SK-N-MC (cell line): ENCODE measurements at regions not wholly inside any gene's neighbourhood (a gene's known extent, or its start where the extent isn't known, plus 50 kb on each side); places are given as distances from the start of the nearest gene placed in this dataset.

Source experiments
- DNase-seq: peaks from one replicate; pipeline ENCODE4 v3.0.0-alpha.2; 2011; ENCODE audit warnings: low read depth, low spot score
- H3K27ac ChIP-seq: fragments of 200-600 bp; sonication (generic); 2 replicates; pipeline ENCODE4 v1.5.1; 2016; ENCODE audit warnings: mixed run types
- H3K36me3 ChIP-seq: fragments of 200-600 bp; sonication (generic); 2 replicates; pipeline ENCODE4 v1.6.1; 2017; ENCODE audit warnings: antibody characterized with exemption, low read length, mixed read lengths; ENCODE audit not compliant: insufficient read depth
- H3K4me3 ChIP-seq: fragments of 200-600 bp; sonication (generic); 2 replicates; pipeline ENCODE4 v1.5.1; 2016
- H3K9ac ChIP-seq: fragments of 200-600 bp; sonication (generic); 2 replicates; pipeline ENCODE4 v1.8.0; 2017; ENCODE audit warnings: mixed run types, mixed read lengths; ENCODE audit not compliant: insufficient read length
- H3K9me3 ChIP-seq: fragments of 200-600 bp; sonication (generic); 2 replicates; pipeline ENCODE4 v1.6.1; 2017; ENCODE audit warnings: low read depth, mild to moderate bottlenecking, antibody characterized with exemption, low read length, moderate library complexity, mixed read lengths
- EZH2 ChIP-seq: fragments of 200-600 bp; sonication (generic); IDR thresholded peaks from one replicate; pipeline ENCODE4 v1.6.1; 2017; ENCODE audit warnings: antibody characterized with exemption
- FOXP2 ChIP-seq: optimal IDR thresholded peaks from 2 replicates; pipeline ENCODE3; 2011; ENCODE audit warnings: mild to moderate bottlenecking, moderate library complexity; ENCODE audit not compliant: insufficient read depth; ENCODE audit errors: extremely low read length, control extremely low read depth
- POLR2AphosphoS5 ChIP-seq: IDR thresholded peaks from 2 replicates; pipeline ENCODE4 v1.6.1; 2012; ENCODE audit warnings: mild to moderate bottlenecking, low read depth, low read length, borderline replicate concordance

DNA sequence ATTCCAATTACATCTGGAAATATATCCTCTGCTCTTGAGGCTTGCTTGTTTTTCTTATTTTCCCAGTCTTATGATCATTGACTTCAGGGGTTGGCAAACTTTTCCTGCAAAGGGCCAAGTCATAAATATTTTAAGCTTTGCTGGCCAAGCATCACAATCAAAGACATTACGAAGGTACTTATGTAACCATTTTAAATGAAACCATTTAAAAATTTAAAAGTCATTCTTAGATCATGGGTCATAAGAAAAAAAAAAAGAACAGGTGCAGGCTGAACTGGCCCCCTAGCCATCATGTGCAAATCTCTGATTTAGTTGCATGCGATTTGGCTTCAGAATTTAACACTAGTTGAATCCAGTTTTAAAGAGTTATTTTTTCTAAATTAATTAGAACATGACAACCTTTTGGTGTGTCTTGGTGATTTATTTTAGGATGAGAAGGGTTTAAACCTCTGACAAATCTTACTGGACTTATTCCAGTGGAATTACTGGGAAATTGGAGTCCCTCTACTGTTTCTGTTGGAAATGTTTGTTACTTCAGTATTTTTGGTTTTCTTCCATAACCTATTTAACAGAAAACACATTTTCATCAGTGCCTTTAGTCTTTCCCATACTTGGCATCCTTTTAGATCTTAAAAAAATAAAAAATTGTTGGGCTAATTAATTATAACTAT, 148.1 kb downstream of the NHLRC3 start:
- Histone ChIP-seq H3K36me3 (no peaks in the 10 kb centered on the region), H3K27ac (no peak overlapping the region), H3K9me3 (no peaks in the 10 kb centered on the region), H3K4me3 (no peak overlapping the region), H3K9ac (no peak overlapping the region)
- DNase-seq, result no peak
- no peak for TF ChIP-seq POLR2AphosphoS5
- no peak for TF ChIP-seq FOXP2
- TF ChIP-seq EZH2, result no peak

DNA sequence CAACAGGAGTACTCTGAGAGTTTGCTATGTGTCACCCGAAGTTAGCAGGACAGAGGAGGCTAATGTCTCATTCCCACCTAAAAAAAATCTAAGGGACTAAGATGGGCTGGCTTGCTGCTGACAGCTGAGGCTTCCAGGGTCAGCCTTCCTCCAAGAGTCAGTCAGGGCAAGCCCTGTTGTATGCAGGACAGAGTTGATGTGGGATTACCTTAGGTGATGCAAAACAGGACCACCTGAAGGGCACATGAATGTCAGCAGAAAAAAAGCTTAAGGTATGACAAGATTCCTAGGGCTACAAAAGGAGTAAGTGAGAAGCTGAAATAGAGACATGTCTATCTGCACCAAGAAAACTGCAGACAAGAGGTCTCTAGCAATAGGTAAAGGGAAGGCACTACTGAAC, 151.5 kb downstream of the NHLRC3 start:
- H3K27ac ChIP-seq, result no peak overlapping the region
- DNase-seq, result no peak
- no peaks in the 10 kb centered on the region for H3K9me3 ChIP-seq
- H3K9ac ChIP-seq, result no peak overlapping the region
- no peaks in the 10 kb centered on the region for H3K36me3 ChIP-seq
- TF ChIP-seq EZH2 (no peak), FOXP2 (no peak), POLR2AphosphoS5 (no peak)
- no peak overlapping the region for H3K4me3 ChIP-seq

DNA sequence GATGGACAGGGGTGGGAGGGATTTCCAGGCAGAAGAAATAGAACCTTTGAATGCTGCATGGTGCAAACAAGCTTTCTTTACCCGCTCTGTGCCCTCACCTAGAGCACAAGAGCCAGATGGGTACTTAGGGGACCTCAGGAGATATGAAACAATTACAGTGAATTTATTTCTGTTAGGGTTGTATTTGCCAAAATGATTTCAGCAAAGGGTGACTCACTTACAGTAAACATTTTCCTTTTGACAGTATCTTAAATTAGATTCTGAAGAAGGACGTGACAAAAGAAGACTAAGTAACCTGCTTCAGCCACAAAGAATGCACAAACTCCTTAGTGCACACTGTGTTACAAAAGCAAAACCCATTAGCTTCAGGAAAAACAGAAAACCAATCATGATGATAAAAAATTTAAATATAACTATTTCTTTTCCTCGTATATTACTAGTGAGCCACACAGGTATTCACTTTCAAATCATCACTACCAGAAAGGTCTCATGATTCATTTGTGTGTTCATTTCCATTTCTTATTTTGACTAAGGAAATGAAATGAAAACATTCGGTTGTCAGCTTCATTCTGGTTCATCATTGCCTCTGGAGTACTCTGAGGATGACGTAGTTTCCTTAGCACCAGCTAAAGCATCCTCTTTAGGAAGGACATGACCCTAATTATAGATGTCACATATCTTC, 158.8 kb downstream of the NHLRC3 start:
- Histone ChIP-seq H3K9ac (no peak overlapping the region), H3K4me3 (no peak overlapping the region), H3K36me3 (no peaks in the 10 kb centered on the region), H3K27ac (no peak overlapping the region), H3K9me3 (no peaks in the 10 kb centered on the region)
- no peak for TF ChIP-seq POLR2AphosphoS5
- TF ChIP-seq FOXP2, result no peak
- no peak for TF ChIP-seq EZH2
- no peak for DNase-seq

DNA sequence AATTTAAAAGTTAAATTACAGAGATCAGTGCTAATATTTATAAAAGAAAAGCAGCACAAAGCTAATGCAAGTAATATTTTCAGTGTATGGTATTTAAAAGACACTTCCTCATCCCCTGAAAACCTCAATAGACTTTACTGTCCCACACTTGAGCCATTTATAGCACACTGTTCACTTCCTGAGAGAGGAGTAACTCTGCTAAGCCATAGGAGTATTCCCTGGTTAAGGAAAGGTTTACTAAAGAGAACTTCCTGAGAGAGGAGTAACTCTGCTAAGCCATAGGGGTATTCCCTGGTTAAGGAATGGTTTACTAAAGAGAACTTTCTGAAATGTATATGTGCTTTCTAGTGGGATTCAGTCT, 159.4 kb downstream of the NHLRC3 start:
- Histone ChIP-seq H3K36me3 (no peaks in the 10 kb centered on the region), H3K9me3 (no peaks in the 10 kb centered on the region), H3K27ac (no peak overlapping the region), H3K4me3 (no peak overlapping the region), H3K9ac (no peak overlapping the region)
- no peak for DNase-seq
- TF ChIP-seq FOXP2, result no peak
- TF ChIP-seq EZH2, result no peak
- no peak for TF ChIP-seq POLR2AphosphoS5

DNA sequence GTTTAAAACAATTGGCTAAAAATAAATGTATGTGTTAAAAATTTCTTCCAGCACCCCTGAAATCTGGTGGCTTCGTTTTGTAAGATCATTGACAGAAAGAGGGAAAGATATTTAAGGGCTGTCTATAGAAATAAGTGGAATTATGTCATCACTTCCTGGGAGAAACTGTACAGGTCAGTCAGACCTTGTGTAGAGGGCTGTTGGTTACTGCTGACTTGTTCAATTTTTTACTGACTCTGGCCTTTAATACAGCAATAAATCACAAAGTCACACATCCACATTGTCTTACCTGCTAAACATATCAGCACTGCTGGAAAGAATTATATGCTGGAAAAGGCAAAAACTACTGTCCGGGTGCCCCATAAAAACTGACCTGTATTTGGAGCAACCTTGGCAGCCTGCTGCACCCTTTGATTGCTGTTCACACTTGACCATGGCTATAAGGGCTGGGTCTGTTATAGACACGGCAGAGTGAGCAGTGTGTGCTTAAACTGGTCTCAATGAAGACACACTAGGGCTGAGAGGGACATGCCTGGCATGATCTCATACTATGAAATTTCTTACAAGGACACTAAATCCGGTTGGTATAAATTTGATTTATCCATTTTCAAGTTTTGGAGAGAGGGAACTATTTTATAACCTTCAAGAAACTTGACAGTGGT, 162.1 kb downstream of the NHLRC3 start:
- no peak overlapping the region for H3K9ac ChIP-seq
- DNase-seq, result no peak
- no peak for TF ChIP-seq EZH2
- no peak for TF ChIP-seq POLR2AphosphoS5
- TF ChIP-seq FOXP2, result no peak
- H3K27ac ChIP-seq, result no peak overlapping the region
- no peak overlapping the region for H3K4me3 ChIP-seq
- no peaks in the 10 kb centered on the region for H3K9me3 ChIP-seq
- H3K36me3 ChIP-seq, result no peaks in the 10 kb centered on the region

DNA sequence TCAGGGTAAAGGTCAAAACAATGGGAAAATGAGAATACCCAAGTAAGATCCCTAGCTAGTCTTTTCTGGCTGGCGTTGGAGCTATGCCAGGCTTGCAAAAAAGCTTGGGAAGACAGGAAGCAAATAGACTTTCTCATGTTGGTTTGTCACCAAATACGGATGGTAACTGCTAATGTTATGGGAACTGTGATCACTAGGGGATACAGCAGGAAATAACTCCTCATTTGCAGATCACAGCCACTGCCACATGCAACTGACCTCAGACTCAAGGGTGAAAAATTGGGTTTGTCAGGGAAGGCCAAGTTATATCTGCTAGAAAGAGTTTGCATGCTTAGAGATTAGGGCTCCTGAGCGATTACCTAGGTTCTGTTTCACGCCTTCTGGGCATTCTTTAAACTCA, 162.9 kb downstream of the NHLRC3 start:
- H3K9ac ChIP-seq, result no peak overlapping the region
- H3K36me3 ChIP-seq, result no peaks in the 10 kb centered on the region
- TF ChIP-seq EZH2 (no peak), POLR2AphosphoS5 (no peak), FOXP2 (no peak)
- H3K9me3 ChIP-seq, result no peaks in the 10 kb centered on the region
- no peak for DNase-seq
- H3K4me3 ChIP-seq, result no peak overlapping the region
- H3K27ac ChIP-seq, result no peak overlapping the region

DNA sequence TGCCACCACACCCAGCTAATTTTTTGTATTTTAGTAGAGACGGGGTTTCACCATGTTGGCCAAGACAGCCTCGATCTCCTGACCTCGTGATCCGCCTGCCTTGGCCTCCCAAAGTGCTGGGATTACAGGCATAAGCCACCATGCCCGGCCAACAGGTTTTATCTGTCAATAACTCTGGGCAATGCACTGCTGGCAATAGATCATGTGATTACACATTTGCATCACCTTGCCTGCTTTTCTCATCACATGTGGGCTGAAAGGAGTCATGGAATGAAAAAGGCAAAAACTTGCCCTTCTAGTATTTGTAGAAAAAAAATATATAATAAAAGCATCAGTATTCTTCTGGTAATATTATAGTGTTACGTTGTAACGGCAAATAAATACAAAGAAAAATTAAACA, 164.5 kb downstream of the NHLRC3 start:
- no peak for TF ChIP-seq EZH2
- TF ChIP-seq POLR2AphosphoS5, result no peak
- TF ChIP-seq FOXP2, result no peak
- Histone ChIP-seq H3K9ac (no peak overlapping the region), H3K27ac (no peak overlapping the region), H3K36me3 (no peaks in the 10 kb centered on the region), H3K4me3 (no peak overlapping the region), H3K9me3 (no peaks in the 10 kb centered on the region)
- no peak for DNase-seq

DNA sequence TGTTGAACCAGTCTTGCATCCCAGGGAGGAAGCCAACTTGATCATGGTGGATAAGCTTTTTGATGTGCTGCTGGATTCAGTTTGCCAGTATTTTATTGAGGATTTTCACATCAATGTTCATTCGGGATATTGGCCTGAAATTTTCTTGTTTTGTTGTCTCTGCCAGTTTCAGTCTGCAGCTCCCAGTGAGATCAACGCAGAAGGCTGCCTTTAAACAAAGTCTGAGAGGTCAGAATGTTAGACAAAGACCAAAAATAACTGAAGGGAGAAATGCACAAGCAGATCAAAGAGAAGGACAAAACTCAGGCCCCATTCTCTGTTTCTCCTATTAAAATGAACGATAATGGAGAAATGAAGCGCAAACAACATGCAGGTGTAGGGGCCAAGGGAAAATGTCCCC, 170.4 kb downstream of the NHLRC3 start:
- H3K4me3 ChIP-seq, result no peak overlapping the region
- H3K9me3 ChIP-seq, result no peaks in the 10 kb centered on the region
- no peak for TF ChIP-seq FOXP2
- H3K27ac ChIP-seq, result no peak overlapping the region
- no peak overlapping the region for H3K9ac ChIP-seq
- DNase-seq, result no peak
- H3K36me3 ChIP-seq, result no peaks in the 10 kb centered on the region
